HCT116 (cell line): ENCODE measurements at regions not wholly inside any gene's neighbourhood (a gene's known extent, or its start where the extent isn't known, plus 50 kb on each side); places are given as distances from the start of the nearest gene placed in this dataset.

ENCODE experiments used
- ATAC-seq: fragments of 200-7000 bp; cut with Tn5 transposase; 2 replicates; pipeline ENCODE4 v1.9.1; 2020; ENCODE audit warnings: mild to moderate bottlenecking, moderate library complexity
- BruUV-seq: library from RNA; stranded (reverse); fragments of 400-500 nt; replicated peaks from 2 replicates; lab custom pipeline; 2021; lab: Mats Ljungman, UMichigan
- CTCF ChIA-PET: fragments of 300-600 bp; sonication (Branson Sonifier 250); formaldehyde crosslinking; loops from one replicate; lab custom pipeline; 2021; ENCODE audit warnings: antibody characterized with exemption; lab: Charles Lee
- POLR2A ChIA-PET: fragments of 300-600, 350-600 bp; sonication (Branson Sonifier 250); formaldehyde crosslinking; loops from one replicate; lab custom pipeline; 2021; ENCODE audit warnings: antibody characterized with exemption; lab: Charles Lee
- RAD21 ChIA-PET, 2 experiments: fragments of 300-600 bp; sonication (Branson Sonifier 250); formaldehyde crosslinking; loops; one replicate each; lab custom pipeline; 2023; ENCODE audit warnings: low total read pairs in 2 of 2; ENCODE audit not compliant: uncharacterized antibody in 2 of 2, unreplicated experiment in 2 of 2, low non-redundant PET in 1 of 2; lab: Charles Lee
- DNase-seq: peaks from one replicate; pipeline ENCODE4 v3.0.0-alpha.2; 2010; ENCODE audit warnings: low read depth, low spot score
- H2AFZ ChIP-seq: fragments of 200-600 bp; shearing (Covaris generic), sonication (generic); 2 replicates; pipeline ENCODE4 v1.6.1; 2017; ENCODE audit warnings: low read depth, mixed run types, mixed read lengths, antibody characterized with exemption, low read length; ENCODE audit not compliant: poor library complexity, severe bottlenecking
- H3K27ac ChIP-seq: 2 replicates; pipeline ENCODE4 v1.5.1; 2012; ENCODE audit warnings: low read depth, low read length
- H3K27me3 ChIP-seq: fragments of 200-600 bp; sonication (generic); 2 replicates; pipeline ENCODE4 v1.6.1; 2016; ENCODE audit warnings: mixed run types, low read length, mixed read lengths; ENCODE audit not compliant: insufficient read depth
- H3K36me3 ChIP-seq, 2 experiments: fragments of 200-500 bp in 1 of 2; fragments of 200-600 bp in 1 of 2; sonication (Bioruptor generic) in 1 of 2; sonication (generic) in 1 of 2; 2 replicates each; pipeline versions ENCODE4 v1.5.1 to v1.6.1; 2014 to 2016; ENCODE audit warnings: low read length in 2 of 2, inconsistent platforms in 1 of 2, mixed read lengths in 1 of 2, mixed run types in 1 of 2; ENCODE audit not compliant: insufficient read depth in 2 of 2, control insufficient read depth in 1 of 2
- H3K4me1 ChIP-seq, 2 experiments: fragments of 200-600 bp in 1 of 2; sonication (generic) in 1 of 2; 2 replicates each; pipeline versions ENCODE4 v1.5.1 to v1.6.1; 2012 to 2017; ENCODE audit warnings: low read length in 2 of 2, inconsistent platforms in 1 of 2, mild to moderate bottlenecking in 1 of 2, mixed read lengths in 1 of 2, mixed run types in 1 of 2, moderate library complexity in 1 of 2; ENCODE audit not compliant: insufficient read depth in 2 of 2, control insufficient read depth in 1 of 2
- H3K4me2 ChIP-seq: fragments of 200-600 bp; sonication (generic); 2 replicates; pipeline ENCODE4 v1.6.1; 2017; ENCODE audit warnings: mixed run types, low read length, mixed read lengths
- H3K4me3 ChIP-seq, 2 experiments: fragments of 200-600 bp in 1 of 2; sonication (generic) in 1 of 2; replicated peaks in 1 of 2; 2 replicates each; pipeline ENCODE4 v1.5.1; 2011 to 2016; ENCODE audit warnings: low read length in 2 of 2, control low read depth in 1 of 2, low read depth in 1 of 2, mild to moderate bottlenecking in 1 of 2, mixed read lengths in 1 of 2, mixed run types in 1 of 2
- H3K79me2 ChIP-seq: fragments of 200-600 bp; sonication (generic); 2 replicates; pipeline ENCODE4 v1.6.1; 2017; ENCODE audit warnings: mild to moderate bottlenecking, mixed run types, low read length, moderate library complexity, mixed read lengths; ENCODE audit not compliant: insufficient read depth
- H3K9ac ChIP-seq: fragments of 200-600 bp; sonication (generic); 2 replicates; pipeline ENCODE4 v1.6.1; 2016; ENCODE audit warnings: low read length, mixed read lengths
- H3K9me2 ChIP-seq: fragments of 200-600 bp; sonication (generic), shearing (Covaris generic); 2 replicates; pipeline ENCODE4 v1.6.1; 2017; ENCODE audit warnings: mixed run types, mild to moderate bottlenecking, moderate library complexity; ENCODE audit not compliant: insufficient read depth
- H3K9me3 ChIP-seq, 2 experiments: fragments of 200-500 bp in 1 of 2; fragments of 200-600 bp in 1 of 2; sonication (Bioruptor generic) in 1 of 2; sonication (generic) in 1 of 2; 2 replicates each; pipeline ENCODE4 v1.6.1; 2014 to 2017; ENCODE audit warnings: low read length in 2 of 2, mixed read lengths in 2 of 2, inconsistent platforms in 1 of 2, low read depth in 1 of 2, mild to moderate bottlenecking in 1 of 2, mixed run types in 1 of 2, moderate library complexity in 1 of 2; ENCODE audit not compliant: control insufficient read depth in 1 of 2, insufficient read depth in 1 of 2
- H4K20me1 ChIP-seq: fragments of 200-600 bp; sonication (generic), shearing (Covaris generic); 2 replicates; pipeline ENCODE4 v1.6.1; 2017; ENCODE audit warnings: mixed run types, mild to moderate bottlenecking, moderate library complexity; ENCODE audit not compliant: insufficient read depth
- EZH2 ChIP-seq: fragments of 200-600 bp; sonication (generic); IDR thresholded peaks from 2 replicates; pipeline ENCODE4 v1.6.1; 2017; ENCODE audit warnings: antibody characterized with exemption, mixed run types
- FOSL1 ChIP-seq: IDR thresholded peaks from 2 replicates; pipeline ENCODE4 v1.6.1; 2012; ENCODE audit warnings: low read depth
- JUND ChIP-seq: IDR thresholded peaks from 2 replicates; pipeline ENCODE4 v1.6.1; 2012
- POLR2A ChIP-seq: IDR thresholded peaks from 2 replicates; pipeline ENCODE4 v1.7.0; 2011; ENCODE audit warnings: borderline replicate concordance; ENCODE audit not compliant: insufficient read depth, insufficient read length; ENCODE audit errors: extremely low read depth
- RAD21 ChIP-seq: IDR thresholded peaks from 2 replicates; pipeline ENCODE4 v1.6.1; 2012; ENCODE audit warnings: low read depth, mild to moderate bottlenecking
- REST ChIP-seq: IDR thresholded peaks from 2 replicates; pipeline ENCODE4 v1.6.1; 2012; ENCODE audit warnings: low read depth
- SIN3A ChIP-seq: IDR thresholded peaks from 2 replicates; pipeline ENCODE4 v1.6.1; 2012; ENCODE audit warnings: low read depth
- SP1 ChIP-seq: IDR thresholded peaks from 2 replicates; pipeline ENCODE4 v1.6.1; 2012; ENCODE audit warnings: low read depth
- SRF ChIP-seq: IDR thresholded peaks from 2 replicates; pipeline ENCODE4 v1.6.1; 2012; ENCODE audit warnings: low read depth
- ZNF274 ChIP-seq: fragments of 200-500 bp; sonication (Bioruptor generic); IDR thresholded peaks from 2 replicates; pipeline ENCODE4 v1.6.1; 2014; ENCODE audit warnings: mild to moderate bottlenecking, low read depth, low read length, inconsistent platforms
- intact Hi-C: fragments of 100-400 bp; cut with micrococcal nuclease; formaldehyde crosslinking; loops from 2 replicates; pipeline ENCODE4 v1.10.0; 2022

- no peaks in the 10 kb centered on the region for H3K9me2 ChIP-seq
- H3K9me3 ChIP-seq: no peaks in the 10 kb centered on the region
- TF ChIP-seq JUND: no peak
- no peak for TF ChIP-seq EZH2
- TF ChIP-seq SIN3A: no peak
- TF ChIP-seq POLR2A: no peak
- no peak for TF ChIP-seq REST
- no peak for TF ChIP-seq SP1
- TF ChIP-seq SRF: no peak
- no peak for TF ChIP-seq RAD21
- TF ChIP-seq FOSL1: no peak
- TF ChIP-seq ZNF274: no peak
- ChIA-PET CTCF (interaction anchor here (0.8 kb wide), 1 partner anchor 10 kb away, joined by 4 read pairs; no protein-coding TSS in a partner anchor), RAD21 (no interaction called here), POLR2A (no interaction called here)
- intact Hi-C loops: no loop called here
- H3K79me2 ChIP-seq: no peaks in the 10 kb centered on the region
- no peak for ATAC-seq
- no peaks in the 10 kb centered on the region for H3K36me3 ChIP-seq
- H3K27ac ChIP-seq: no peak overlapping the region
- no peak for DNase-seq
- no peak overlapping the region for H2AFZ ChIP-seq
- BruUV-seq: no TSS peak
- H3K4me2 ChIP-seq: no peak overlapping the region
- H3K9ac ChIP-seq: no peak overlapping the region
- H3K4me1 ChIP-seq: no peaks in the 10 kb centered on the region
- H3K27me3 ChIP-seq: peaks cover 36% of the 10 kb centered on the region
- H4K20me1 ChIP-seq: no peaks in the 10 kb centered on the region
- no peak overlapping the region for H3K4me3 ChIP-seq
Measured at GRCh38 chr2:217642944-217643343, 359.9 kb downstream of the TNS1 start.
